OCI-M2 (cell line): ENCODE measurements at regions not wholly inside any gene's neighbourhood (a gene's known extent, or its start where the extent isn't known, plus 50 kb on each side); places are given as distances from the start of the nearest gene placed in this dataset.
"Not testable (repeated sequence)": the region's sequence is repeated elsewhere in the genome, so short reads cannot be mapped to it uniquely, and the experiment has no call there.

Experiments used
- DNase-seq: peaks from one replicate; lab custom pipeline; 2025; ENCODE audit not compliant: unreplicated experiment; lab: John Stamatoyannopoulos, UW

DNA sequence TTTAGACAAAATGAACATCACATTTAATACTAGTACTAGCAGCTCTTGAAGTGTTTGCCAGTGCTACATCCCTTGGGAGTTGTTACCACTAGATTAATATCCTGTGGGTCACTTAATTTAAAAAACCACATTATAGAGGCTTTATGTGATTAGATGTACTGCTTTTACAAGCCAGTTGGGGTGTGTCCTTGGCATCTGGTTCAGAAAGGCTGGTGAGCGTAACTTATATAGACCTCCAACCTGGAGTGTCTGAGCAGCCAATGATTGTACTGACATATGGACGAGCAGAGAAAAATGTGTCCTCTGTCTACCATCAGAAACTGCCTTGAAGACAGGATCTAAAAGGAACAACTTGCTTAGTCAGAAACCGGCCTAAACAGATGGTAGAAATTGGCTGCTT, 306.2 kb upstream of the ATP11B start:
- DNase-seq, result no peak

DNA sequence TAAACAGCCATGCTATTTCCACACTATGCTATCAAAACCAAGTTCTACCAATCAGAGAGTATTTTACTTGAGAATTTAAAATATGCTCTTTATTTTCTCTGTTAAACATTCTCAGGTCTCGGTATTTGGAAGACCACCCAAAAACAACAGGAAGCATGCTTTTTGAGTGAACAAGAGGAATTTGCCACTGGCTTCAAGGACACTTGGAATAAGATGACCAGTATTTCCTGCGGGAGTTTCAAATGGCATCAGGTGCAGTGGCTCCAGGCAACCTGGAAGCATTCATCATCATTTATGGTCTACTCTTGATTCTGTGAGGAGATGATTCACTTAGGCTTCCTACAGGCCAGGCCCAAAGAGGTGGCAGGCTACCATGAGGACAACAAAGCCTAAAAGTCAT, 305.7 kb upstream of the ATP11B start:
- DNase-seq, result no peak

DNA sequence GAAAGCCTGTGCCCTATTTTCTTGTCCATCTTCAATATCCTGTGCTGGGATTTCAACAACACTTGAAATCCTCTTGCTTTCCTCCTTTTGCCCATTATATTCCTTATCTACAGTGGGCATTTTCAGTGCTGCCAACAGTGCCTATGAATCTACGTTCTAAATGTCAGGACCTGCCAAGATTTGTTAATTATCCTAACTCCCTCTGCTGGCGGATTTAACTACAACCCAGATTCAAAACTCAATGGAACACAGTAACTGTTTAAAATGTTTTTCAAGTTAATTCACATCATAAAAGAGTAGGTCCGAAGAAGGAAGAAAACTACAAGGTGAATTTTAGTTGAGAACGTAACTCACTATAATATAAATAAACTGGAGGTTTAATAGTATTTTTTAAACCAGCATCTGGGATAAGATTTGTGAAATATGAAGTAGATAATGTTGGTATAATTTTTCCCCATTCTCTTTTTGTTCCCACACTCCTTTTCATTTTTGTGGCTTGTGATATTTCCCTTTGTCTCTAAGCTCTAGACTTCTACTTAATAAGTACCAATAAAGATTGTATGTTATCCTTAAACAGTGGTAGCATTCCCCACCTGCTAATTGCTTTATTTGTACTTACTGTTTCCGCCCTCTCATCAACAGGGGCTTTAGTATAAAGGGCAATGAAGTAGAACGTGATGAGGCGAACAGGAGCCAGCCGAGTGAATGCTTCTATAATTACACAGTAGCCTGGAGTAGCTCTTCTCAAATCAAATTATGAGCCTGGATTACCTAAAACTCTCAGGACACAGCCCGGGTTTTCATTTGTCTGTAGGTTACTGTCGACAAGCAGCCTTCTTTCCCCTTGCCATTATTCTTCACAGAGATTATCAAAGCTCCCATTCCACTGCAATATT, 302.5 kb upstream of the ATP11B start:
- DNase-seq, result no peak

DNA sequence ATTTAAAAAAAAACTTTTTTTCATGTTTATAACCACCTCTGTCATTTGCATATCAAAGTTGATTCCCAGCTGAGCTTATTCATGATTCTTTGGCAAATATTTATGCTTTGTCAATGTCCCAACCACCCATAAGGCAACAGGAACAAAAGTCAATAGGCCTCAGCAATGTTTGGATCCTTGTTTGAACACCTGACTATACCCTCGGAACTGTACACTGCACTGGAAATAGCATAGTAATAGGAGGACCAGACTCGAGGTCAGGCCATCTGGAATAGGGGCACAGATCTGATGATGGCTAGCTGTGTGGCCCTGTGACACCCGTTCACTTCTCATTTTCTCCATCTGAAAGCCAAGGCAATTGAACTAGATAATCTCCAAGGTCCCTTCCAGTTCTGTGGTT, 301.7 kb upstream of the ATP11B start:
- no peak for DNase-seq

DNA sequence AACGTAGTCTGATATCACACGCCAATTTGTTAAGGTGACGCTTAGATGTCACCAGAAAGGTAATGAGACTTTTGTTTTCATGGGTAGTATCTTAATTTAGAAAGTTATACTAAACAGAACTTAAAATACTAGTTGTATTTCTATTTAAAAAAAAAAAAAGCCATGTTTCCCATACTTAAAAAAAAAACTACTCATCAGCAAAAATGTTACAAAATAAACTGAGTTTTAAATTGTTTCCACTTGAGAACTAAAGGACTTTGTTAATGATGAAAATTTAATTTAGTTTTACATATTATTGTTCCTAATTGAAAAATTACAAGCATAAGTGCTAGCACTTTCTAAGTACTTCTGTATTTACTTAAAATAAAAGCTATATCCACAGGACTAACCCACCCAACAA, 300.8 kb upstream of the ATP11B start:
- DNase-seq, result no peak

DNA sequence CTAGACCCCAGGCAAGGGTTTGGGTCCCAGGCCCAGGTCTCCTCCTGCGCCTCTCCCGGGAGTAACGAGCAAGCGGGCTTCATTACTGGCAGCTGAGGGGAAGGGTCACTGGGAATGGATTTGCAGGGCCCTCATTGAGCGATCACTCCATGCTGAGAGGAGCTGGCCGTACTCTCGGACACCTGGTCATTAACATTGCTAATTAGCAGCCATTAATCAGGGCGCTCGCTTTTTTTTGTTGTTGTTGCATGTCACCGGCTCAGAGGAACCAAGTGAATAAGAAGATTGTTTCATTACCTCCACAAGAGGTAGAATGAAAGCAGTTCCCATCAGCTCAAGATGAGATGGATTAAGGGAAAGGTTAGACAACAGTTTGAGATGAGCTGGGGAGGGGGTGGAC, 293.0 kb upstream of the ATP11B start:
- no peak for DNase-seq

DNA sequence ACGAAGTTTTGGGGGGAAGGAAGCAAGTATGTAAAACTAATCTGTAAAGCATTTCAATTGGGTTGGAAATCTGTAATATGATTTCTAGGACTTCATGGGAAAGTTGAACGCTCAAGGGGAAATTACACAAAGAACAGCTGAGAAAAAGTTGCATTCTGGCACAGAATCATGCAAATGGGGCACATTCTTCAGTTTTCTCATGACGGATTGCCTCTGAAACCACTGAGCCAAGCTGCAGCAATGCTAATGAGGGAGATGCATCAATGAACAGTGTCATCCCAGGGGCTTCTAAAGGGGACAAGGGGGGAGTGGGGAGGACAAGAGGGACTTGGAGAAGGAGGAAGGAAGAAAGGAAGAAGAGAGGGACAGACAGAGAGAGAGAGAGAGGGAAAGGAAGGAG, 291.4 kb upstream of the ATP11B start:
- no peak for DNase-seq

DNA sequence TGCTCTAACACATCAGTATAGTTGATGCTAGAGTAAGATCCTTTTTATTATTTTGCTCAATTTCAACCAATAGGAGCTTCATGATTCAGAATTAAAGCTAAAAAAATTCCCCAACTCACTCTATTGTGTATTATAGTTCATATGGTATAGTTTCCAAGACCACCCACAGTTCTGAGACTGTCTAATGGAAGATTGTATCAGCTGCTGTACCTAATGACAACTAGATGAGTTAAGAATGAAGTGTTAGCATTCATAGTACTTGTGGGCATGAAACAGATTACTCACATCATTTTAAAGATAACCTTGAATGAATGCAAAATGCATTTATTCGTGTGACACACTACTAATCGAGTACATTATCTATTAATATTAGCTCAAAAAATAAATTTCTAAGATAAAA, 289.9 kb upstream of the ATP11B start:
- DNase-seq, result no peak

DNA sequence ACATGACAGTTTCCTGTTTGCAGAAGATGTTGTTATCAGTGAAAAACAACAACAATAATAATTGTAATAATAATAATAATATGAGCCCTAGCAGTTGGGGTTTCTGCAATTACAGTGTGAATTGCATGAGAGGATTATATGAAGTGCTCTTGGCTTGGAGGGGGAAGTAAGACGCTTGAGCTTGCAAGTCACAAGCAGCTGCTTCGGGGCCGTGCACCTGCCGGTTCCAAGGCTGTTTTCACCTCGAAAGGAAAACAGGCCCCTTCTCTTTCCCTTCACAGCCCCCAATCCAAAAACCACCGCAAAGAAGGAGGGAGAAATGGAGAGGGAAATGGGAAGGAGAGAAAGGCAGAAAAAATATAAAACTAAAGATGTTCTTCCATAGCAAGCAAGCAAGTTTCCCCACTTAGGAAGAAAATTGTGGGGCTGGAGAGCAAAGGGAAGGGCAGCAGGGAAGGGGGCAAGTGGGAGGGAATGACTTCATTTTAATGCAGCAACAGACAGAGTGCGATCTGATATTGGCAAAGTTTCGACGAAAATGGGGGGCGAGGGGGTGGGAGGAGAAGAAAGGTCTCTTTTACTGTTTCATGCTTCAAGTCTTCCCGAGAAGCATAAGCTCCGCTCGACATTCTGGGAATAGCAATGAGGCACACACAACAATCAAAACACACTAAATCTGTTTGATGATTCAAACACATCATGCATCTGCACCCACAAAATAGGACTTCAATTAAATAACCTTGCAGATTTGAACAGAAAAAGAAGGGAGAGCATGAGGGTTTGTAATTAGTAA, 284.2 kb upstream of the ATP11B start:
- no peak for DNase-seq

DNA sequence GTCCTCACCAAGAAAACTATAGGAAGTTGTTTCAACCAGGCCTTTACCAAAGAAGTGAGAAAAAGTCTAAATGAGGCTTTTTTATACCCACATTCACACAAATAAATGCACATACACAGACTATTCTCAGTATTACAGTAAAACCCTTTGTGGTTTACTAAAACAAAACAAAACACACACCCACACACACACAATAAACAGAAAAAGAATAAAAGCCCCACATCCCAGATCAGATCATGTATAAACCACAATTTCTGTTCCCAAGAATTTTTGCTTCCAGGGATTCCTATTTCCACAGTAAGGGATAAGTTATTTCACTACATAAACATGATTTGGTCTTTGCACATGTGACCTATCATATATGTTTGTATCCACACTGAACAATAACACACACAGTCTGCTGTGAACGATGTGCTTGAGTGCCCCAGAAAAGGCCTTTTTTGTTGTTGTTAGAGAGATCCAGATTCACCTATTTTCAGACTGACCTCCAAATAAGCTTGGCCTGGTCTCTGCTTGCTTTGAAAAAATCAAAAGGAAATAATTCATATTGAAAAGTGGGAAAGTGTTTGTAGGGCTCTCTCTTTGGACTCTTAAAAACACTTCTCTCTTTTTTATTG, 283.4 kb upstream of the ATP11B start:
- DNase-seq, result no peak

DNA sequence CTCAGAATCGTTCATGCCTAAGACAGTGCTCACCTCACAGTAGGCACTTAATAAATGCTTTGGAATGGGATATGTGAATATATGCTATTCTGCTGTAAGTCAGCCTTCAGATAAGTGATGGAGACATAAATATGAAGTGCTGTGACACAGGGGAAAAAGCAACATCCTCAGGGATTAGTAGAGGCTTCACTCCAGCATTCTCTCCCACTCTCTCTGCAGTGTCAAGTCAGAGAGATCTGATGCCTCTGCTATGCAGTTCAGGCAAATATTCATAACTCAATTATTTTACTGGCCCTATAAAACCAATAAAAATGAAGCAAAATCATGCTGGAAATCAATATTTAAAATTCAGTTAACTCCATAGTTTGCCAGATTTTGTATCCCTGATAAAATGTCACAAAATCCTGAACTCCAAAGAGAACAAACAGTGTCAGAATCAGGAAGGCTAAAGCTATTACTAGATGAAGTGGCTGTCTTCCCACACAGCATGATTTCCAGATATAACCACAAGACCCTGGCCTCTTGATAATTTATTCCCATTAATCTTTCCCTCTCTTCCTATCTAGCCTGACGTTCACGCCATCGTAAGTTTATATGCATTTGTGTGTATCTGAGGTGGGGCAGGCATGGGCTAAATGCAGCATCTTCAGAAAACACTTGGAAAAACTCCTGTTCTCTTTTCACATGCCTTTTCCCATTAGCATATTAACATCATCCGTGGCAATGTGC, 278.9 kb upstream of the ATP11B start:
- no peak for DNase-seq

DNA sequence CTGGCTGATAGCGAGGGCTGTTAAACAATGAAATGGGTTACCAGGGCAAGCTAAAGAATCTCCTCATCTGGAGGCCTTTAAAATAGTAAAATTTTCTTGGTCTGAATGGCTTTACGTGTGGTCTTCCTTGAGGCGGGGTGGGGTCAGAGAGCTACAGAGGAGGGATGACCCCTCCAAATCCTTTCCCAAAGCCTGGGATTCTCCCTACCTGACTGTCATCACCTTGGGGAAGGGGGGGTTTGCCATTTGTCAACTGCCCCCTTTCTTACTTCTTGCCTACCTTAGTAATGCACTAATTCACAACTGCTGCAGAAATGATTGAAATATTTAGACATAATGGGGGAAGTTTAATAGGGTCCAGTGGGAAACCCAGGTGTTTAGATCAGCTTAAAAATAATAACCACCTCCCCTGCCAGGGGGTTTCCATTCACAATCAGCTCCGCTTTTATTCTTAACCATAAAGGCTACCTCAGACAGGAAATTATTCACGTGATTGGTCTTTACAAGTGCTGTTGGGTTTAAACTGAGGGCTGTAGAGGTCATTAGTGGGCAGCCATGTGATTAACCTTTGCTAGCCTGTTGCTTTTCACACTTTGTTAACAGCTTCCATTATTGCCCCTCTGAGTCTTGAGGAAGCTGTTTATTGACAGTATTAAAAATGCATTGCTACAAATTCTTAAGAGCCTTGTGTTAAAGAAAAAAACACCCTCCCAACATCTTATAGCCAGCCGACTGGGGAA, 276.5 kb upstream of the ATP11B start:
- DNase-seq, result no peak

DNA sequence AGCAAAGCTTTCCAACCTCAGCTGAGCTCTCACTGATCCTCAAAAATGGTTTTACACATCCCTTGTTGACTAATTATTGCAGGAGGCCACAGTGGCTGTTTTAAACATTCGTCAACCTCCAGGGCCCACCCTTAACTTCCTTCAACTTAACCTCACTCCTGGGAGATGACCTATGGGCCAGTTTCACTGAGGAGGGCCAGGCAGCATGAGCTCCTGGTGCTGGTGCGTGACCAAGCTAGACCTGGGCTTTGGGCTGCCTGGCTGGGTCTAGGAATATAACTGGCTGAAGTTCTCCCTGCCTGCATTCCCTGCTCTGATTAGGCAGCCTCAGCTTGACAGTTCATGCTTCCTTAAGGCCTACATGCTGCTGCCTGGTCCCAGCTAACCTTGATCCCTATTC, 273.7 kb upstream of the ATP11B start:
- no peak for DNase-seq

DNA sequence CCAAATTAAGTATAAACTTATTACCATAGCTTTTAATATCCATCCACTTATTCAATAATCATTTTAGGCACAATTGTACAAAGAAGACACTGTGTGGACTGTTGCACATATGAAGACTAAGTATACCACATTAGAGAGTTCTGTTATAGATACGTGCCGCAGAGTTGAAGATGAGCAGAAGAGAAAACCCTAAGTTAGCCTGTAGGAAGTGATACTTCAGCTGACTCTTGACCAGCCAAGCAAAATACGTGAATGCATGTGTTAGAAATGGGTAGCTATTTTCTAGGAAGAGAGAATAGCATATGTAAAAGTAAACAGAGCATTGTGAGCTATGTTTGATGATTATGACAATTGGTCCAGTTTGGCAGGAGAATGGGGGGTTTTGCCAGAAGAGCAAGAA, 272.0 kb upstream of the ATP11B start:
- no peak for DNase-seq

DNA sequence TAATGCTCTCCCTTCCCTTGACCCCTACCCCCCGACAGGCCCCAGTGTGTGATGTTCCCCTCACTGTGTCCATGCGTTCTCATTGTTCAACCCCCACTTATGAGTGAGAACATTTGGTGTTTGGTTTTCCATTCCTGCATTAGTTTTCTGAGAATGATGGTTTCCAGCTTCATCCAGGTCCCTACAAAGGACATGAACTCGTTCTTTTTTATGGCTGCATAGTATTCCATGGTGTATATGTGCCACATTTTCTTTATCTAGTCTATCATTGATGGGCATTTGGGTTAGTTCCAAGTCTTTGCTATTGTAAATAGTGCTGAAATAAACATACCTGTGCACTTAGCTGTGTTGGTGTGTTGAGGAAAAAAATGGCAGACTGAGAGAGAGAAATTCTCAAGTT, 269.9 kb upstream of the ATP11B start:
- DNase-seq, result not testable (repeated sequence)

DNA sequence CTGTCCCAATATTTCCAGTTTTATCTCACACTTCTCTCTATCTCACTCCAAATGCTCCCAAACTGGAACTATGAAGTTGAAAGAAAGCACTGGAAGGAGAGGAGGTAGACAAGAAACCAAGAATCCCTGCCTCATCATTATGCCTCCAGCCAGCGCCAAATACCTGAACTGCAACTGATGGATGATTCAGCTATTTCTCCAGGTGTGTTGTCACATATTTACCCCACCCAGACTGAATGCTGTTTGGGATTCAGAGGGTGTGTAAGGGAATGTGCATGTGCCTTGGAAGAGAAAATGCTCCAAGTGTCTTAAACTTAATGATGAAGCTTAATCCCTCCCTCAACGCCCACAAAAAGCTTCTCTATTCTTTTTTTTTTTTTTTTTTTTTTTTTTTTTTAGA, 269.5 kb upstream of the ATP11B start:
- no peak for DNase-seq

DNA sequence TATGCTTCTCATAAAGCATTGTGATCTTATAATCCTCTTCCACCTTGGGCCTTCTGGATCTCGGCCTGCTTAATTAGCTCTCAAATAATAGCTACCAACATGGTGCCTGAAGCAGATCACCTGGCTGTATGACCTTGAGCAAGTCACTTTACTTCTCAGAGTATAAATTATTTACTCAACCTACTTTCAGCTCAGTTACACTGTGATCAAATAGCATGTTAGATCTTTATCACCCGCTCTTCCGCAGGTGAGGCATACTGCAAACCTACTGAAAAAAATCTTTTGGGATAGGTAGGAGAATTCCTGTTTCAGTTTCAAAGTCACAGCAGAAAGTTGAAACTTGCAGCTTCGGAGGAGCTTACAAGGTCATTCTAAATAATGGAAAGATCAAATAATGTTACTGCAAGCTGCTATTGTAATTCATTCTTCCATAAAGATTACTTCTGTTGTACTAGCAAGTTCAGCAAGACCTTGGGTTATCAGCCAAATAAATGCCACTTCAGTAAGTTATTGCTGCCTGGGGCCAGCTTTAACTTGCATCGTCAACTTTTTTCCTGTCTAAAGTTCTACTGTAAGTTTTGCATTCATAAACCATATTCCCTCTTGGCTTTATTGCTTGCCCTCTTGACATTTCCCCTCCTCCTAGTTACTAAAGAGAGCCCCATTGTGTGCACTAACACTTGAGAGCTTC, 268.4 kb upstream of the ATP11B start:
- no peak for DNase-seq

DNA sequence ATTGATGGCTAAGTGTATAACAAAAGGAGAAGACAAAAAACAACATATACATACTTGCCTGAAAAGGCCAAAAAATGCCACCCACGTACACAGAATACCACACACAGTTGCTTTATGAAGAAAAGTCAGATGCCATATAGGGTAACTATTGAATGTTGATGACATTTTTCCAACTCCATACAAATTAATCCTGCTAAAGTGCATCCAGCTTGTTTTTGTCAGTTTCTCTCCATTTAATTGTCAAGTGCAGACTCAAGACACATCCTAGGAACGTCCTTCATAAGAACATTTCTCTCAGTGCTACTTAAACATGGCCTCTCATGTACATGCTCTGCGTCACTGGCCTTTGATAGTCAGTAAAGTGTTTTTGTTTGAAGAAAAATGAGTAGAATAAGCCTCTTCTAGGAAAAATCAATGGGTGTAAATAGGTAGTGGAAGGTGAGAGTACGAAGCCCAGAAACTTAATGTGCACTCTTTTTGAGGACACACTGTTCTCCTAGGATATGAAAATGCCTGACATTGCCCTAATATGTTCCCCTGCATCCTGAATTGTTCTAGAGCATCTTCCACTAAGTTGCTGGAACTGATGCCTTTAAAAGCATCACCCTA, 267.4 kb upstream of the ATP11B start:
- no peak for DNase-seq

DNA sequence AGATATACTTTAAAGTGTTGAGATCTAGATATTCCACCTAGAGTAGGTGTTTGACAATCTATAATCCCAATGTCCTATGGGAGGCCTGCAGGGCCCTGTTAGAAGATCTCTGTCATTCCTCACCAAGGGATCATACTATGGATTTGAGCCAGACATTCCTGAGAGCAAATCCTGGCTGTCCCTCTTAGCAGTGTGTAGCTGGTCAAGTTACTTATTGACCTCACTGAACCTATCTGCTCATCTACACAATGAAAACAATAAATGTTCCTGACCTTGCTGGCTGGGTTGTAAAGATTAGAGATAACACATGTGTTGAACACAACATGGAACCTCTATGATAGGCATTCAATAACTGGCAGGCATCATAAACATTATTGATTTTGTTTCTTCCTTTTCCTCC, 265.6 kb upstream of the ATP11B start:
- no peak for DNase-seq

DNA sequence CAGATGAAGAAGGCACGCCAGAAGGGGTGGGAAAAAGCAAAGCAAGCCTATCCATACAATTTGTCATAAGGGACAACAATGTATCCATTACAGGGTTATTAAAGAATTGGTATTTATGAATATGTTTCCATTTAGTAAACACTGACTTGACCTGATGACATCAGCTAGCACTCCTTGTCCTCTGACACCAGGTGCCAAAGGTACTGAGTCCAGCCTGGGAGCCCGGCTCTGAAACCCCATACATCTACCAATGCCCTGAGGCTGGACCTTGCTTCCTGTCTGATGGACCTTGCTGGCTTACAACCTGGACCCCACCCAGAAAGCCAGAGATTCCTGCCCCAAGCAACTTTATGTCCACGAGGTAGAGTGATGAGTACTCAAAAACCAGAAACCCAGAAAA, 263.0 kb upstream of the ATP11B start:
- no peak for DNase-seq
